Loucy (cell line): ENCODE measurements at regions not wholly inside any gene's neighbourhood (a gene's known extent, or its start where the extent isn't known, plus 50 kb on each side); places are given as distances from the start of the nearest gene placed in this dataset.

Source experiments
- H2AFZ ChIP-seq: fragments of 200-600 bp; sonication (generic); 2 replicates; pipeline ENCODE4 v1.6.0; 2016; ENCODE audit warnings: antibody characterized with exemption, mild to moderate bottlenecking, low read length, moderate library complexity
- H3F3A ChIP-seq: fragments of 200-600 bp; 2 replicates; pipeline ENCODE4 v1.6.0; 2016; ENCODE audit warnings: antibody characterized with exemption, low read depth, mild to moderate bottlenecking
- H3K27me3 ChIP-seq: fragments of 200-600 bp; sonication (generic); 2 replicates; pipeline ENCODE4 v1.6.1; 2014; ENCODE audit warnings: low read length, mild to moderate bottlenecking; ENCODE audit not compliant: insufficient read depth, poor library complexity, severe bottlenecking
- H3K36me3 ChIP-seq: fragments of 200-600 bp; sonication (generic); 2 replicates; pipeline ENCODE4 v1.6.1; 2016; ENCODE audit warnings: low read length; ENCODE audit not compliant: insufficient read depth
- H3K4me1 ChIP-seq: fragments of 200-600 bp; sonication (generic); 2 replicates; pipeline ENCODE4 v1.5.1; 2014; ENCODE audit warnings: low read length, mild to moderate bottlenecking; ENCODE audit not compliant: insufficient read depth, poor library complexity, severe bottlenecking
- H3K4me2 ChIP-seq: fragments of 200-600 bp; sonication (generic); 2 replicates; pipeline ENCODE4 v1.6.0; 2014; ENCODE audit warnings: antibody characterized with exemption, low read length, low read depth, mild to moderate bottlenecking; ENCODE audit not compliant: poor library complexity, severe bottlenecking
- H3K4me3 ChIP-seq: fragments of 200-600 bp; sonication (generic); 2 replicates; pipeline ENCODE4 v1.5.1; 2014; ENCODE audit warnings: low read length, mild to moderate bottlenecking, mixed read lengths; ENCODE audit not compliant: poor library complexity, severe bottlenecking
- H3K79me2 ChIP-seq: fragments of 200-600 bp; sonication (generic); 2 replicates; pipeline ENCODE4 v1.6.1; 2014; ENCODE audit warnings: low read length; ENCODE audit not compliant: insufficient read depth
- H3K9ac ChIP-seq: fragments of 200-600 bp; sonication (generic); 2 replicates; pipeline ENCODE4 v1.6.0; 2014; ENCODE audit warnings: mild to moderate bottlenecking, low read depth, low read length, moderate library complexity; ENCODE audit not compliant: poor library complexity, severe bottlenecking
- H3K9me2 ChIP-seq: fragments of 200-600 bp; sonication (generic); replicated peaks from 2 replicates; pipeline ENCODE4 v1.6.1; 2016; ENCODE audit warnings: low read depth, low read length, mixed read lengths
- H3K9me3 ChIP-seq: fragments of 200-600 bp; sonication (generic); 2 replicates; pipeline ENCODE4 v1.6.1; 2014; ENCODE audit warnings: mild to moderate bottlenecking, antibody characterized with exemption, low read length, low read depth; ENCODE audit not compliant: insufficient read depth
- H4K20me1 ChIP-seq: fragments of 200-600 bp; sonication (generic); 2 replicates; pipeline ENCODE4 v1.6.0; 2014; ENCODE audit warnings: antibody characterized with exemption, low read length, mild to moderate bottlenecking; ENCODE audit not compliant: insufficient read depth, poor library complexity, severe bottlenecking
- EZH2phosphoT487 ChIP-seq: fragments of 200-600 bp; IDR thresholded peaks from 2 replicates; pipeline ENCODE4 v1.6.1; 2018; ENCODE audit warnings: antibody characterized with exemption, mild to moderate bottlenecking, moderate library complexity, borderline replicate concordance
- TF ChIP-seq, protein P1 (sequence below): fragments of 200-600 bp; sonication (generic); conservative IDR thresholded peaks from 2 replicates; pipeline ENCODE4 v1.5.1; 2014; ENCODE audit warnings: mild to moderate bottlenecking, antibody characterized with exemption, low read length

GRCh38 chr19:30679789-30680188, 307.6 kb downstream of the ZNF536 start:
- Histone ChIP-seq H4K20me1 (no peaks in the 10 kb centered on the region), H3K4me2 (no peak overlapping the region), H3F3A (no peaks in the 10 kb centered on the region), H3K36me3 (no peaks in the 10 kb centered on the region), H3K9ac (no peak overlapping the region), H3K9me2 (no peaks in the 10 kb centered on the region), H3K79me2 (no peaks in the 10 kb centered on the region), H3K4me3 (no peak overlapping the region), H3K4me1 (no peaks in the 10 kb centered on the region), H3K27me3 (no peaks in the 10 kb centered on the region), H2AFZ (no peak overlapping the region), H3K9me3 (no peaks in the 10 kb centered on the region)
- TF ChIP-seq, protein P1, sequence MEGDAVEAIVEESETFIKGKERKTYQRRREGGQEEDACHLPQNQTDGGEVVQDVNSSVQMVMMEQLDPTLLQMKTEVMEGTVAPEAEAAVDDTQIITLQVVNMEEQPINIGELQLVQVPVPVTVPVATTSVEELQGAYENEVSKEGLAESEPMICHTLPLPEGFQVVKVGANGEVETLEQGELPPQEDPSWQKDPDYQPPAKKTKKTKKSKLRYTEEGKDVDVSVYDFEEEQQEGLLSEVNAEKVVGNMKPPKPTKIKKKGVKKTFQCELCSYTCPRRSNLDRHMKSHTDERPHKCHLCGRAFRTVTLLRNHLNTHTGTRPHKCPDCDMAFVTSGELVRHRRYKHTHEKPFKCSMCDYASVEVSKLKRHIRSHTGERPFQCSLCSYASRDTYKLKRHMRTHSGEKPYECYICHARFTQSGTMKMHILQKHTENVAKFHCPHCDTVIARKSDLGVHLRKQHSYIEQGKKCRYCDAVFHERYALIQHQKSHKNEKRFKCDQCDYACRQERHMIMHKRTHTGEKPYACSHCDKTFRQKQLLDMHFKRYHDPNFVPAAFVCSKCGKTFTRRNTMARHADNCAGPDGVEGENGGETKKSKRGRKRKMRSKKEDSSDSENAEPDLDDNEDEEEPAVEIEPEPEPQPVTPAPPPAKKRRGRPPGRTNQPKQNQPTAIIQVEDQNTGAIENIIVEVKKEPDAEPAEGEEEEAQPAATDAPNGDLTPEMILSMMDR: no peak
- no peak for TF ChIP-seq EZH2phosphoT487

DNA sequence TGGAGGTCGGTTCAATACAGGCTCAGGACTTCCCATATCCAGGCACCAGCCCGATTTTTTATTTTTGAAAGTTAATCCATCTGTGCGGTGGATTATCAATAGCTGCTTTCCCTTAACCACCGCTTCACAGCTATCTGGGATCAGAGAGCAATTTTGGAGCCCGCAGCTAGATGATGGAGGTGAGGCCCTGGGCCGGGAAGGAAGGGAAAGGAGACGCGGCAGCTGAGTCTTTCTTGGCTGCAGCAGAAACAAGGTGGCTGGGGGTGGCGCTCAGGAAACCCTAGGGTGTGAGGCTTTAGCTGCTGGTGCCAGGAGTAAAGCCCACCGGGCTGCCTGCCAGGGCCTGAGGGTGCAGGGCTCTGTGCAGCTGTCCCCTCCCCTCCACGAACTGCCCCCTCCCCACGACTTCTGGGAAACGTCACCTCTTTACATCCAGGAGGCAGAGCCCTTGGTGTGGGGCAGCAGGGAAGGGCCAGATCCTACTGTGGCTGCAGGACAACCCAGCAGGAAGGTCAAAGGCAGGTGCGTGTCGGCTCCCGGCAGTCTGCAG, 307.0 kb downstream of the ZNF536 start:
- Histone ChIP-seq H3K4me1 (no peaks in the 10 kb centered on the region), H3K4me3 (no peak overlapping the region), H2AFZ (no peak overlapping the region), H3K9ac (no peak overlapping the region), H3K27me3 (no peaks in the 10 kb centered on the region), H3K36me3 (no peaks in the 10 kb centered on the region), H3K79me2 (no peaks in the 10 kb centered on the region), H4K20me1 (no peaks in the 10 kb centered on the region), H3K9me3 (no peaks in the 10 kb centered on the region), H3K4me2 (no peak overlapping the region), H3F3A (no peaks in the 10 kb centered on the region), H3K9me2 (no peaks in the 10 kb centered on the region)
- no peak for TF ChIP-seq EZH2phosphoT487
- TF ChIP-seq, protein P1: no peak

DNA sequence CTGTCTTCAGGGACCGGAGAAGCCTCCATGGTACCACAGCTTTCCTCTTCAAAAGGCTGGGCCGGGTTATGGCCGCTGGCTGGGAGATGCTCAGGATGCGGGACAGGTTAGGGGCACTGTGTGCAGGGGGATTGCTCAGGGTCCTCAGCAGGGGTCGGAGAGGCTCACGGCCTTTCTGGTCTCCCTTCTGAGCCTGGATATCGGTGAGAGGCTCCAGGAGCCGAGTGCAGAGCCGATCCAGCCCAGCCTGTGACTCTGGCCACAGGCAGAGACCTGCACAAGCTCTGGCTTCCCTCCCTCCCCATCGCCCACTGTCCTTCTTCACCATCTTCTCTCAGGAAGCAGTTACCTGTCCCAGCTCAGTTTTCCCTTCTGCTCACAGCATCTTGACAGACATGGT, 306.0 kb downstream of the ZNF536 start:
- H3K4me2 ChIP-seq: no peak overlapping the region
- H4K20me1 ChIP-seq: no peaks in the 10 kb centered on the region
- H3K9me3 ChIP-seq: no peaks in the 10 kb centered on the region
- H3K4me1 ChIP-seq: no peaks in the 10 kb centered on the region
- no peaks in the 10 kb centered on the region for H3K9me2 ChIP-seq
- no peak overlapping the region for H3K4me3 ChIP-seq
- H2AFZ ChIP-seq: no peak overlapping the region
- no peaks in the 10 kb centered on the region for H3K36me3 ChIP-seq
- TF ChIP-seq, protein P1: no peak
- TF ChIP-seq EZH2phosphoT487: no peak
- no peaks in the 10 kb centered on the region for H3F3A ChIP-seq
- no peaks in the 10 kb centered on the region for H3K79me2 ChIP-seq
- no peaks in the 10 kb centered on the region for H3K27me3 ChIP-seq
- H3K9ac ChIP-seq: no peak overlapping the region
